Peyer's patch (tissue), 4 donors: ENCODE measurements at regions not wholly inside any gene's neighbourhood (a gene's known extent, or its start where the extent isn't known, plus 50 kb on each side); places are given as distances from the start of the nearest gene placed in this dataset.

Source experiments
- DNase-seq, 3 donors: peaks; one replicate each; pipeline ENCODE4 v3.0.0-alpha.2; 2017 to 2019
- H3K27ac ChIP-seq, 4 donors: fragments of 200-600 bp; sonication (generic); one replicate each; pipeline ENCODE4 v1.5.1; 2016 to 2019
- H3K27me3 ChIP-seq, 2 donors: fragments of 200-600 bp; sonication (generic); one replicate each; pipeline ENCODE4 v1.5.1; 2019
- H3K36me3 ChIP-seq, 3 donors: fragments of 200-600 bp; sonication (generic); one replicate each; pipeline ENCODE4 v1.5.1; 2016 to 2019
- H3K4me1 ChIP-seq, 4 donors: fragments of 200-600 bp; sonication (generic); one replicate each; pipeline ENCODE4 v1.5.1; 2016 to 2019
- H3K4me3 ChIP-seq, 4 donors: fragments of 200-600 bp; sonication (generic); 1 replicate in 3 of 4; 2 replicates in 1 of 4; pipeline ENCODE4 v1.5.1; 2016 to 2019; ENCODE audit warnings: mild to moderate bottlenecking in 1 of 4
- H3K9me3 ChIP-seq, 4 donors: fragments of 200-600 bp; sonication (generic); one replicate each; pipeline ENCODE4 v1.5.1; 2016 to 2019; ENCODE audit warnings: mild to moderate bottlenecking in 1 of 4
- CTCF ChIP-seq, 6 experiments: fragments of 450-650 bp in 4 of 6; fragments of 200-600 bp in 2 of 6; sonication (generic) in 1 of 6; IDR thresholded peaks; one replicate each; pipeline ENCODE4 v1.5.1; 2017 to 2019; ENCODE audit warnings: antibody characterized with exemption in 6 of 6, mild to moderate bottlenecking in 3 of 6, moderate library complexity in 1 of 6
- POLR2A ChIP-seq, 2 donors: fragments of 450-650 bp; IDR thresholded peaks; one replicate each; pipeline ENCODE4 v1.5.1; 2017; ENCODE audit warnings: antibody characterized with exemption in 2 of 2, mild to moderate bottlenecking in 2 of 2, moderate library complexity in 2 of 2

DNA sequence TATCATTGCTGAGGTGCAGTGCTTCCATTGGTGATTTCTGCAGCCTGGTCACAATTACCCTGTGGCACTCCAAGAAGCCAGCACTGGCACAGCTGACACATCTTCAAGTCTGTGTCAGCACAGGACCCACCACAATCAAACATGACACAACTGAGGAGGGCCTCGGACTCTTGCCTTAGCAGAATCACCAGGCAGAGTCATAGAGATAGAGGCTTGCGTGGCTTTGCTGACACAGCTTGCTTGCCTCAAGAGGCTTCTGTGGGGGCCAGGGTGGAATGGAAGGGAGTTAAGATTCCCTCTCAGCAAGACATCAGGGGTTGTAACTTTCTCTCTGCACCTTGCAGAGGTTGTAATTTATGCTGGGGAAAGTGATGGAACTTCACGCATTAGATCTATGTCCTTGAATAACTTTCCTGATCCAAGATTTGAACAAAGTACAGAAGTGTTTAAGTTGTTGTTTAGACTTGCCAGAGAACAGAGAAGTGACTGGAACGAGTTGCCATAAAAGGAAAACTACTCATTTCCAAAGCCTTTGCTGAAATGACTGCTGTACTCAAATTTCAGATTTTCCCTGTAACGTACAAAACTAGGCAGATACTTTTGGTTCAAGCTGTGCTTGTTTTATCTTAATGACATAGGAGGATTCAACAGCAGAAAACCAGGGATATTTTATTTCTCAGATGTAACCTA, 170.7 kb downstream of the DIPK2A start:
- H3K4me1 ChIP-seq: no peaks in the 10 kb centered on the region
- no peaks in the 10 kb centered on the region for H3K27me3 ChIP-seq
- no peak overlapping the region for H3K27ac ChIP-seq
- no peaks in the 10 kb centered on the region for H3K36me3 ChIP-seq
- H3K9me3 ChIP-seq: no peaks in the 10 kb centered on the region
- DNase-seq: no peak
- TF ChIP-seq POLR2A (IDR thresholded peaks at IDR 0.05): no peak
- no peak for TF ChIP-seq CTCF (IDR thresholded peaks at IDR 0.05)
- H3K4me3 ChIP-seq: no peak overlapping the region

GRCh38 chr3:144148356-144148755, 176.7 kb downstream of the DIPK2A start:
- Histone ChIP-seq H3K27ac (no peak overlapping the region), H3K36me3 (no peaks in the 10 kb centered on the region), H3K27me3 (no peaks in the 10 kb centered on the region), H3K4me1 (no peaks in the 10 kb centered on the region), H3K9me3 (no peaks in the 10 kb centered on the region), H3K4me3 (no peak overlapping the region)
- no peak for TF ChIP-seq POLR2A (IDR thresholded peaks at IDR 0.05)
- DNase-seq: no peak

DNA sequence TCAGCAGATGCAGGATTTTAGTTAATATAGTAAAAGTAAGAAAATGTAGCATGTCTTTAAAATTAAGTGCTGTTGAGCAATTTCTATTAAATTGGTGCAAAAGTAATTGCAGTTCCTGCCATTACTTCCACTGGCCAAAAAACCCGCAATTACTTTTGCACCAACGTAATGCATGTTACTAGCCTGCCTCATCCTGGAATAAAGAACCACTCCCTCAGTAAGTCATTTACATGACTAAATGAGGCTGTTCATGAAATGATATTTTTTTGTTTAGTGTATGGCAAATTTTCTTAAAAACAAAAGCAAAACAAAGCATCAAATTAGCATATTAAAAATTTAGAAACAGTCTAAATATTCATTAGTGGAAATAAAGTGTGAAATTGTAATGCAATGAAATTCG, 180.4 kb downstream of the DIPK2A start:
- no peaks in the 10 kb centered on the region for H3K27me3 ChIP-seq
- H3K4me3 ChIP-seq: no peak overlapping the region
- H3K27ac ChIP-seq: no peak overlapping the region
- DNase-seq: no peak
- no peaks in the 10 kb centered on the region for H3K36me3 ChIP-seq
- no peaks in the 10 kb centered on the region for H3K4me1 ChIP-seq
- no peaks in the 10 kb centered on the region for H3K9me3 ChIP-seq
- TF ChIP-seq CTCF (IDR thresholded peaks at IDR 0.05) (no peak), POLR2A (IDR thresholded peaks at IDR 0.05) (no peak)

DNA sequence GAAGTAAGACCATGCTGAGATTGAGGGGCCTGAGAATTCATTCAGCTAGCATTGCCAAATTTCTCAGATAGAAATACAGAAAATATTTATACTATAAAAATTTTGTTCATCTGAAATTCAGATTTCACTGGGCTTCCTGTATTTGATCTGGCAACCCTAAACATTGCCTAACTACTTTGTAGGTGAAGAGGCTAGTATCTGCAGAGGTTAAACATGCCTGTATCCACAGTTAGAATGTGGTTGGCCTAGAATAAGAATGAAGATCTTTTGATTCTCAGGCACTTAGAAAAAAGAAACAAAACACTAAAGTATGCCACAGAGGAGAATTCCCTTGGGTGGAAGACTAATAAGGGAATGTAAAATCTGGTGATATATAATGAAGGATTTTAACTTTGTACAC, 189.0 kb downstream of the DIPK2A start:
- TF ChIP-seq CTCF (IDR thresholded peaks at IDR 0.05): no peak
- no peak for TF ChIP-seq POLR2A (IDR thresholded peaks at IDR 0.05)
- H3K27me3 ChIP-seq: no peaks in the 10 kb centered on the region

DNA sequence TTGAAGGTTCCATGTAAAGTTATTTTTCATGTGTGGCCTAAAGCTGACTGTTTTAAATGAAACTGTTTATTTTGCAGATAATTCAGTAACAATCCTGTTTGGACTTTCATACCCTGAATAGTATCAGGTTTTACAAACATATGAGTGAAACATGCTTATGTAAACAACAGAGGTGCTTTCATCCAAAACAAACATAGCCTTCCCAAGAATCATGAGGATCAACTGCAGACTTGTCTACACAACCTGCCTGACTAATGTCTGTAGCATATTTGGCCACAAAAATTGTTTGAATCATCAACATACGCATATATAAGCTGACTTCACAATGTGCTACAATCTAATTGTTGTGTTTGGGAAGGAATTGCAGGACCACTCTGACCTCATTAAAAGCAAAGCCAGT, 190.4 kb downstream of the DIPK2A start:
- Histone ChIP-seq H3K4me3 (no peak overlapping the region), H3K4me1 (no peaks in the 10 kb centered on the region), H3K27ac (no peak overlapping the region), H3K9me3 (no peaks in the 10 kb centered on the region), H3K36me3 (no peaks in the 10 kb centered on the region), H3K27me3 (no peaks in the 10 kb centered on the region)
- no peak for DNase-seq
- TF ChIP-seq CTCF (IDR thresholded peaks at IDR 0.05): no peak
- TF ChIP-seq POLR2A (IDR thresholded peaks at IDR 0.05): no peak

More for the DNA sequence above, 189.0 kb downstream of the DIPK2A start:
- H3K9me3 ChIP-seq: no peaks in the 10 kb centered on the region
- no peaks in the 10 kb centered on the region for H3K4me1 ChIP-seq
- H3K27ac ChIP-seq: no peak overlapping the region
- no peak for DNase-seq
- H3K36me3 ChIP-seq: no peaks in the 10 kb centered on the region
- H3K4me3 ChIP-seq: no peak overlapping the region

DNA sequence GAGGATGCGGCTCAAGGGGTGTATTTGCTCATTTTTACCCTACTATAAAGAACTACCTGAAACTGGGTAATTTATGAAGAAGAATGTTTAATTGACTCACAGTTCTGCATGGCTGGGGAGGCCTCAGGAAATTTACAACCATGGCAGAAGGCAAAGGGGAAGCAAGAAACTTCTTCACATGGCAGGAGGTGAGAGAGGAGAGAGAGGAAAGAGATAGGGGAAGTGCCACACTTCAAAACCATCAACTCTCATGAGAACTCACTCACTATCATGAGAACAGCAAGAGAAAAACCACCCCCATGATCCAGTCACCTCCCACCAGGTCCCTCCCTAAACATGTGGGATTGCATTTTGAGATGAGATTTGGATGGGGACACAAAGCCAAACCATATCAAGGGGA, 192.7 kb downstream of the DIPK2A start:
- H3K4me3 ChIP-seq: no peak overlapping the region
- H3K27me3 ChIP-seq: no peaks in the 10 kb centered on the region
- no peak for DNase-seq
- H3K9me3 ChIP-seq: no peaks in the 10 kb centered on the region
- no peak overlapping the region for H3K27ac ChIP-seq
- TF ChIP-seq POLR2A (IDR thresholded peaks at IDR 0.05) (no peak), CTCF (IDR thresholded peaks at IDR 0.05) (no peak)
- H3K36me3 ChIP-seq: no peaks in the 10 kb centered on the region
- H3K4me1 ChIP-seq: no peaks in the 10 kb centered on the region
